A549 (cell line): ENCODE measurements at regions not wholly inside any gene's neighbourhood (a gene's known extent, or its start where the extent isn't known, plus 50 kb on each side); places are given as distances from the start of the nearest gene placed in this dataset.
"Not testable (repeated sequence)": the region's sequence is repeated elsewhere in the genome, so short reads cannot be mapped to it uniquely, and the experiment has no call there.

ENCODE experiments used
- ATAC-seq, 2 experiments: fragments of 200-7000 bp in 1 of 2; fragments of >200 bp in 1 of 2; cut with Nextera tagmentation in 1 of 2; cut with Tn5 transposase in 1 of 2; 3 replicates each; pipeline versions ENCODE4 v1.8.0 to v1.9.1; 2018 to 2020; ENCODE audit warnings: mild to moderate bottlenecking in 1 of 2, moderate library complexity in 1 of 2
- CTCF ChIA-PET: fragments of 300-600 bp; sonication (Branson Sonifier 250); formaldehyde crosslinking; extraction: SDS; loops from one replicate; lab custom pipeline; 2021; ENCODE audit warnings: antibody characterized with exemption, inconsistent platforms; lab: Yijun Ruan, JAX
- POLR2A ChIA-PET: fragments of 350-600 bp; formaldehyde crosslinking; extraction: SDS; loops from one replicate; lab custom pipeline; 2021; ENCODE audit warnings: antibody characterized with exemption, inconsistent platforms; lab: Yijun Ruan, JAX
- DNase-seq, 2 experiments: peaks; one replicate each; pipeline versions ENCODE4 v3.0.0 to v3.0.0-alpha.2; 2011 to 2016; ENCODE audit warnings: low read depth in 1 of 2, low spot score in 1 of 2
- FAIRE-seq: peaks from 2 replicates; lab custom pipeline; 2011; peaks lifted over from hg19 to GRCh38; lab: Jason Lieb, UNC
- H3K27ac ChIP-seq, 2 experiments: fragments of >200 bp; sonication (Bioruptor Twin); formaldehyde crosslinking; 3 replicates each; pipeline ENCODE4 v1.5.1; 2016 to 2017
- H3K4me1 ChIP-seq: fragments of >200 bp; sonication (Bioruptor Twin); formaldehyde crosslinking; 3 replicates; pipeline ENCODE4 v1.6.1; 2016
- H3K4me2 ChIP-seq: fragments of >200 bp; sonication (Bioruptor Twin); formaldehyde crosslinking; 3 replicates; pipeline ENCODE4 v1.6.1; 2016
- H3K4me3 ChIP-seq: fragments of >200 bp; sonication (Bioruptor Twin); formaldehyde crosslinking; 3 replicates; pipeline ENCODE4 v1.5.1; 2016
- H3K9me3 ChIP-seq: fragments of >200 bp; sonication (Bioruptor Twin); formaldehyde crosslinking; 3 replicates; pipeline ENCODE4 v1.6.1; 2016
- CBX8 ChIP-seq: fragments of 200-600 bp; sonication (generic); IDR thresholded peaks from 2 replicates; pipeline ENCODE4 v1.6.1; 2016
- CTCF ChIP-seq: fragments of >200 bp; sonication (Bioruptor Twin); formaldehyde crosslinking; IDR thresholded peaks from 3 replicates; pipeline ENCODE4 v1.5.1; 2016
- E2F6 ChIP-seq: IDR thresholded peaks from 2 replicates; pipeline ENCODE4 v1.6.1; 2012; ENCODE audit warnings: low read depth, borderline replicate concordance
- EHF ChIP-seq: fragments of 250-450 bp; sonication (Bioruptor Pico); IDR thresholded peaks from 2 replicates; pipeline ENCODE4 v1.5.0; 2020; ENCODE audit warnings: mild to moderate bottlenecking
- EP300 ChIP-seq, 2 experiments: fragments of >200 bp; sonication (Bioruptor Twin); formaldehyde crosslinking; IDR thresholded peaks; 2 replicates in 1 of 2; 3 replicates in 1 of 2; pipeline ENCODE4 v1.6.1; 2016 to 2017
- ESRRA ChIP-seq: fragments of 150-350 bp; IDR thresholded peaks from 2 replicates; pipeline ENCODE4 v1.6.1; 2014; ENCODE audit warnings: mild to moderate bottlenecking, low read length, borderline replicate concordance
- FOSL2 ChIP-seq, 2 experiments: fragments of 450-650 bp in 1 of 2; fragments of >200 bp in 1 of 2; sonication (Bioruptor Twin) in 1 of 2; formaldehyde crosslinking; IDR thresholded peaks; 2 replicates each; pipeline versions ENCODE4 v1.5.0 to v1.6.1; 2016 to 2020; ENCODE audit warnings: mild to moderate bottlenecking in 1 of 2, moderate library complexity in 1 of 2
- HDAC2 ChIP-seq: fragments of 200-600 bp; sonication (generic); IDR thresholded peaks from 2 replicates; pipeline ENCODE4 v1.6.1; 2016
- JUN ChIP-seq, 2 experiments: fragments of >200 bp; sonication (Bioruptor Twin); formaldehyde crosslinking; IDR thresholded peaks; 2 replicates in 1 of 2; 3 replicates in 1 of 2; pipeline ENCODE4 v1.6.1; 2016 to 2017
- JUNB ChIP-seq: fragments of >200 bp; sonication (Bioruptor Twin); formaldehyde crosslinking; IDR thresholded peaks from 2 replicates; pipeline ENCODE4 v1.6.1; 2016
- MAFK ChIP-seq: fragments of 450-650 bp; IDR thresholded peaks from 2 replicates; pipeline ENCODE4 v1.6.1; 2014; ENCODE audit not compliant: partially characterized antibody
- MYC ChIP-seq: IDR thresholded peaks from 2 replicates; pipeline ENCODE4 v1.6.1; 2012; ENCODE audit warnings: mild to moderate bottlenecking, inconsistent platforms, low read length, improper control_type of control experiment, borderline replicate concordance
- NFE2L2 ChIP-seq: fragments of 150-350 bp; conservative IDR thresholded peaks from 2 replicates; pipeline ENCODE4 v1.6.1; 2014; ENCODE audit warnings: low read length
- NR3C1 ChIP-seq: fragments of >200 bp; sonication (Bioruptor Twin); formaldehyde crosslinking; IDR thresholded peaks from 3 replicates; pipeline ENCODE4 v1.6.1; 2017
- RCOR1 ChIP-seq: fragments of 150-350 bp; IDR thresholded peaks from 2 replicates; pipeline ENCODE4 v1.6.1; 2014; ENCODE audit warnings: antibody characterized with exemption, low read length, low read depth
- RFX5 ChIP-seq: fragments of 450-650 bp; IDR thresholded peaks from 2 replicates; pipeline ENCODE4 v1.7.1; 2014; ENCODE audit warnings: antibody characterized with exemption, mild to moderate bottlenecking, moderate library complexity
- TFCP2L1 ChIP-seq: fragments of 250-450 bp; sonication (Bioruptor Pico); IDR thresholded peaks from 2 replicates; pipeline ENCODE4 v1.5.0; 2021; ENCODE audit warnings: mild to moderate bottlenecking
- TP53 ChIP-seq: fragments of 250-450 bp; sonication (Bioruptor Pico); IDR thresholded peaks from 2 replicates; pipeline ENCODE4 v1.5.0; 2021; ENCODE audit warnings: mild to moderate bottlenecking, moderate library complexity
- ZFP36 ChIP-seq: fragments of 450-650 bp; IDR thresholded peaks from 2 replicates; pipeline ENCODE4 v1.6.1; 2014; ENCODE audit warnings: borderline replicate concordance; ENCODE audit not compliant: partially characterized antibody
- ZSCAN20 ChIP-seq: fragments of 250-450 bp; sonication (Bioruptor Pico); IDR thresholded peaks from 2 replicates; pipeline ENCODE4 v1.8.0; 2022; ENCODE audit warnings: mild to moderate bottlenecking, moderate library complexity
- WGBS: methylation state at CpG from one replicate; pipeline ENCODE4 v1.1.6; 2017; ENCODE audit errors: missing lambda C conversion rate; 5-methylcytosine and 5-hydroxymethylcytosine counted together

GRCh38 chr21:27519361-27519760, 552.5 kb upstream of the ADAMTS5 start (continued):
- no peak for TF ChIP-seq HDAC2
- no peak for TF ChIP-seq NR3C1
- TF ChIP-seq FOSL2 (IDR thresholded peaks at IDR 0.05): no peak
- no peak for TF ChIP-seq FOSL2 (CRISPR knock-in tag; IDR thresholded peaks at IDR 0.05)
- TF ChIP-seq, all 56 proteins: peak for 0

- CTCF ChIA-PET, H3K9me3 ChIP-seq, FAIRE-seq, POLR2A ChIA-PET, DNase-seq, ATAC-seq, H3K27ac ChIP-seq, H3K4me1 ChIP-seq, H3K4me3 ChIP-seq, H3K4me2 ChIP-seq: not testable (repeated sequence)
- 3% methylated on average over 2 of the region's 2 CpGs for WGBS
These were observed 550.3 kb upstream of the ADAMTS5 start for GRCh38 chr21:27517177-27517576.

- Histone ChIP-seq H3K27ac (no peak overlapping the region), H3K4me3 (no peak overlapping the region), H3K4me1 (no peaks in the 10 kb centered on the region), H3K9me3 (no peaks in the 10 kb centered on the region; the same call in 2 of the 3 replicates), H3K4me2 (no peak overlapping the region)
- ChIA-PET CTCF (no interaction called here), POLR2A (no interaction called here)
- FAIRE-seq: no peak
- no peak for ATAC-seq
- TF ChIP-seq TFCP2L1 (CRISPR knock-in tag): no peak
- no peak for DNase-seq
These were observed 548.8 kb upstream of the ADAMTS5 start for GRCh38 chr21:27515676-27516075.

- DNase-seq (no peak), FAIRE-seq (no peak), ATAC-seq (no peak)
- ChIA-PET CTCF (no interaction called here), POLR2A (no interaction called here)
- WGBS: 2% methylated on average over 4 of the region's 4 CpGs
- H3K9me3 ChIP-seq: no peaks in the 10 kb centered on the region
- H3K4me1 ChIP-seq: no peaks in the 10 kb centered on the region
- no peak overlapping the region for H3K4me2 ChIP-seq
- H3K4me3 ChIP-seq: no peak overlapping the region
- H3K27ac ChIP-seq: no peak overlapping the region
- no peak for TF ChIP-seq ZSCAN20 (CRISPR knock-in tag)
- TF ChIP-seq EHF (CRISPR knock-in tag): no peak
- TF ChIP-seq MAFK: no peak
- TF ChIP-seq RCOR1: no peak
- TF ChIP-seq ESRRA: no peak
- TF ChIP-seq RFX5: no peak
- TF ChIP-seq JUN (IDR thresholded peaks at IDR 0.05): no peak
- no peak for TF ChIP-seq TP53 (CRISPR knock-in tag)
- TF ChIP-seq CBX8: no peak
- TF ChIP-seq, all 56 proteins: peak for 0
These were observed 546.9 kb upstream of the ADAMTS5 start for GRCh38 chr21:27513825-27514224.

- Histone ChIP-seq H3K4me3 (no peak overlapping the region), H3K4me1 (no peaks in the 10 kb centered on the region), H3K27ac (no peak overlapping the region), H3K4me2 (no peak overlapping the region), H3K9me3 (no peaks in the 10 kb centered on the region)
- ChIA-PET CTCF (no interaction called here), POLR2A (no interaction called here)
- ATAC-seq (no peak), DNase-seq (no peak), FAIRE-seq (no peak)
- TF ChIP-seq CTCF: no peak
- TF ChIP-seq MYC: no peak
- no peak for TF ChIP-seq EP300 (IDR thresholded peaks at IDR 0.05)
- TF ChIP-seq JUNB: no peak
- no peak for TF ChIP-seq TP53 (CRISPR knock-in tag)
- no peak for TF ChIP-seq RFX5
- TF ChIP-seq ZFP36: no peak
- TF ChIP-seq E2F6: no peak
- TF ChIP-seq NFE2L2: no peak
- 0% methylated on average over 1 of the region's 1 CpG for WGBS
These were observed 546.1 kb upstream of the ADAMTS5 start for GRCh38 chr21:27513016-27513415.
